ENCODE measurements at regions not wholly inside any gene's neighbourhood (a gene's known extent, or its start where the extent isn't known, plus 50 kb on each side); places are given as distances from the start of the nearest gene placed in this dataset.

GRCh38 chr15:66982816-66983215 is 82.6 kb upstream of the SMAD3 start:
- no peak for DNase-seq (ENCODE audit: extremely low read depth, low read depth)
- no peak for TF ChIP-seq CTCF (IDR thresholded peaks at IDR 0.05; ENCODE audit: low read depth, low read length, missing control alignments)
- H3K4me3 ChIP-seq (replicated peaks; ENCODE audit: low read depth, low read length), result no peak overlapping the region

DNA sequence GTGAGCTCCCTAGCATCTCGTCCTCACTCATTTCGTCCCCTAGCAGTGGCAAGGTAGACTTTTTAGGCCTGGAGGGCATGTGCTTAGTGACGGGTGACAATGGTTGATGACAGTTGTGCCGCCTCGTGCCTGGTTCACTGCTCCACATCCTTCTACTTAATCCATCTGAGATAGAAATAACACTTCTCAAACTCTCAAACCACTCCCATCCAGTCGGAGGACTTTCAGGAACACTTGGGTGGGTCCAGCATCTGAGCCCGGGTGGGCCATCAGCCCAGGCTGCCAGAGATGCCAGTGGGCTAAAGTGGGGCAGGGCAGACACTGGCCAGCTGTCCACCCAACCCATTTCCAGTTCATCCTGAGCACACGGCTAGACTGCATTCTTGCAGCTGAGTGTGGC is 79.7 kb upstream of the SMAD3 start:
- no peak overlapping the region for H3K4me3 ChIP-seq (replicated peaks; ENCODE audit: low read depth, low read length)
- DNase-seq (ENCODE audit: extremely low read depth, low read depth), result no peak
- no peak for TF ChIP-seq CTCF (IDR thresholded peaks at IDR 0.05; ENCODE audit: low read depth, low read length, missing control alignments)

DNA sequence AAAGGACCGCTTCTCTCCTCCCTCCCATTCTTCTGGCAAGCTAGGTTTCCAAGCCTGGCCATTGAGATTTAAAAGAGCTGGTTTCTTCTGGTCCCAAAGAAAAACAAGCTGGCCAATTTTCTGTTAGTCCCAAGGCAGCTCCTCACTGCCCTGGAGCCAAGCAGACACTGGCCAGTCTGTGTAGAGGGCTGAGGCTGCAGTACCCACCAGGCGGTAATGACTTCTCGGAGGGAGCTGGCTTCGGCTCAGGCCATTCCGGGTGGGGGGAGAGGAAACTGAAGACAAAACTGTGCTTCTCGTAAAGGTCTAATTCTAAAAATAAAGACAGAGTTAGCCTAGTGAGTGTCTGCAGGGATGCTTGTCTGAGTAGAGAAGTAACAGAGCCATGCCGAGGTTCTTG is 78.5 kb upstream of the SMAD3 start:
- DNase-seq (ENCODE audit: extremely low read depth, low read depth), result no peak
- TF ChIP-seq CTCF (IDR thresholded peaks at IDR 0.05; ENCODE audit: low read depth, low read length, missing control alignments), result no peak

DNA sequence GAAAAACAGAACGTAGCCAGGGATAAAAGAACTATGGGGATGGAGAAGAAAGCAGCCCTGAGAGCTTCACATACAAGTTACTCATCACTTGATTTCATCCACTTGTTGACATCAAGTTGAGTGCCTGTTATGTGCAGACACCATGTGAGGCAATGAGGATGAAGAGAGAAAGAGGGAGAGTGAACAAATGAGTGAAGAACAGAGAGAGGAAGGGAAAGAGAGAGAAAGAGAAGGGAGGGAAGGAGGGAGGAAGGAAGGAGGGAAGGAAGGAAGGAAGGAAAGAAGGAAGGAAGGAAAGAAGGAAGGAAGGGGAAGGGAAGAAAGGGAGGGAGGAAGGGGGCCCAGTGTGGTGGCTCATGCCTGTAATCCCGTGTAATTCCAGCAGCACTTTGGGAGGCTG is 72.3 kb upstream of the SMAD3 start:
- no peak for DNase-seq (ENCODE audit: extremely low read depth, low read depth)
- no peak overlapping the region for H3K4me3 ChIP-seq (replicated peaks; ENCODE audit: low read depth, low read length)

More for the DNA sequence above, 78.5 kb upstream of the SMAD3 start:
- no peak overlapping the region for H3K4me3 ChIP-seq (replicated peaks; ENCODE audit: low read depth, low read length)

DNA sequence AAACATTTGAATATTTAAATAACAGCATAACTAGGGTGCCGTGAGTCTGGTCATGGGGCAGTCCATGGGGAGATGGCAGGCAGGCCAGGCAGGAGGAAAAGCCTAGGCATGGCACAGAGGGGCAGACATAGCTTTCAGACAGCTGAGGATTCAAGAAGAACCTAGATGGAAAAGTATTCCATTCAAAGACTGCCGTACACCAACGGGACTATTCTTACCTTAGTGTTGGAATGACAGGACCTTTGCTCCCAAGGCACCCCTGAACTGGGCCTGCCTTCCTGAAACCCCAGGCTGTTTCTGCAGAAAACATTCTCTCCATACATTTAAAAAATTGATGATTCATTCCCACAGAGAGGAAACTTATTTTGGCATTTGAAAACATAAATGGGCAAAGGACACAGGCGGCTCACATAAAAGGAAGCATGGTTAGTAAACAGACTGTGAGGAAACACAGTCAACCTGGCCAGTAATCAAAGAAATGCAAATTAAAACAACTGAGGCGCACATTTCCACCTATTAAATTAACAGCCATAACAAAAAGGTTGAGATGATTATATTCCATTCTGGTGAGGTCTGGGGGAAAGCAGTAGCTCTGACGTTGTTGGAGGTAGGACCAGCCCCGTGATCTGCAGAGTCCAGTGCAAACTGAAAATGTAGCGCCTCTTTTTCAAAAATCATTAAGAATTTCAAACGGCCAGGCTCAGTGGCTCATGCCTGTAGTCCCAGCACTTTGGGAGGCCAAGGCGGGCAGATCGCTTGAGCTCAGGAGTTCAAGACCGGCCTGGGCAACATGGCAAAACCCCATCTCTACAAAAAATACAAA is 71.3 kb upstream of the SMAD3 start:
- no peak overlapping the region for H3K4me3 ChIP-seq (replicated peaks; ENCODE audit: low read depth, low read length)
- no peak for TF ChIP-seq CTCF (IDR thresholded peaks at IDR 0.05; ENCODE audit: low read depth, low read length, missing control alignments)
- no peak for DNase-seq (ENCODE audit: extremely low read depth, low read depth)

More for the DNA sequence above, 72.3 kb upstream of the SMAD3 start:
- TF ChIP-seq CTCF (IDR thresholded peaks at IDR 0.05; ENCODE audit: low read depth, low read length, missing control alignments), result no peak

DNA sequence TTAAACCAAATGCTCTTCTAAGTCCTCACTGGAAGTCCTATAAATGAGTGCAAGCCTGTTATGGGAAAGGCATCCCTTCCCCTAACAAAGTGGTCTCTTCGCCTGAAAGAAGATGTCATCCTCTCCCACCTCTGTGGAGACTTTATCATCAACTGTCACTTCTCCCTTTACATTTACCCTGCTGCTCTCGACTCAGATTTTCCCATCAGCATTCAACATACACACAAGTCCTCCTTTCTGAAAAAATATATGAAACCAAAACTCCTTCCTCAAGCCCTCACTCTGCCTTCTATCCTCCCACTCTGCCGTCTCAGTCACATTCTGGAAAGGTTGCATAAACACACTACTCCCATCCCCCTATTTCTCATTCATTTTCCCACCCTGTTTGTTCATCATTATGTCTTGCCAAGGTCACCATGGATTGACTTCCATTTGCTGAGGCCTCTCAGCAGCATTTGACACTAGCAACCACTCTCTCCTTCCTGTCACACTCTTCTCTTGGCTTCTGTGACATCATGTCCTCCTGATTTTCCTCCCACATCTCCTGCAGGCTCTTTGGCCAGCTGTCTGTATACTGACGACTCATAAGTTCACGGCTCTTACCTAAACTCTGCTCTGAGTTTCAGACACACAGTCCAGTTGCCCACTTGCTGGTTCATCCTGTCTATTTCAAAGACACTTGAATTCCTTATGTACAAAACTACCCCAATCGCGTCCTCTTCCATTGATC is 70.3 kb upstream of the SMAD3 start:
- no peak overlapping the region for H3K4me3 ChIP-seq (replicated peaks; ENCODE audit: low read depth, low read length)
- no peak for DNase-seq (ENCODE audit: extremely low read depth, low read depth)
- TF ChIP-seq CTCF (IDR thresholded peaks at IDR 0.05; ENCODE audit: low read depth, low read length, missing control alignments), result no peak
